Stomach (tissue), 8 donors: ENCODE measurements at regions not wholly inside any gene's neighbourhood (a gene's known extent, or its start where the extent isn't known, plus 50 kb on each side); places are given as distances from the start of the nearest gene placed in this dataset.

Experiments
- DNase-seq, 2 donors: peaks; one replicate each; pipeline versions ENCODE4 v3.0.0 to v3.0.0-alpha.2; 2013 to 2019
- H3K27ac ChIP-seq, 5 donors: fragments of 200-600 bp in 4 of 5; sonication (generic) in 4 of 5; one replicate each; pipeline ENCODE4 v1.5.1; 2013 to 2019; ENCODE audit warnings: mild to moderate bottlenecking in 1 of 5, moderate library complexity in 1 of 5
- H3K27me3 ChIP-seq, 3 donors: fragments of 200-600 bp; sonication (generic); one replicate each; pipeline ENCODE4 v1.5.1; 2017 to 2019; ENCODE audit warnings: mixed run types in 1 of 3
- H3K36me3 ChIP-seq, 4 donors: fragments of 200-600 bp; sonication (generic); 1 replicate in 3 of 4; 2 replicates in 1 of 4; pipeline ENCODE4 v1.5.1; 2016 to 2019
- H3K4me1 ChIP-seq, 4 donors: fragments of 200-600 bp; sonication (generic); one replicate each; pipeline ENCODE4 v1.5.1; 2016 to 2019
- H3K4me3 ChIP-seq, 4 donors: fragments of 200-600 bp; sonication (generic) in 3 of 4; one replicate each; pipeline ENCODE4 v1.5.1; 2016 to 2019; ENCODE audit warnings: mild to moderate bottlenecking in 1 of 4
- H3K9me3 ChIP-seq, 4 donors: fragments of 200-600 bp; sonication (generic); one replicate each; pipeline ENCODE4 v1.5.1; 2016 to 2019
- CTCF ChIP-seq, 7 experiments: fragments of 450-650 bp in 4 of 7; fragments of 200-600 bp in 3 of 7; sonication (generic) in 3 of 7; IDR thresholded peaks; one replicate each; pipeline ENCODE4 v1.5.1; 2016 to 2019; ENCODE audit warnings: antibody characterized with exemption in 7 of 7, control low read depth in 2 of 7, mild to moderate bottlenecking in 1 of 7
- EP300 ChIP-seq: sonication (generic); formaldehyde crosslinking; IDR thresholded peaks from one replicate; pipeline ENCODE4 v1.6.1; 2017; ENCODE audit warnings: antibody characterized with exemption
- POLR2A ChIP-seq, 4 donors: fragments of 450-650 bp; IDR thresholded peaks; one replicate each; pipeline ENCODE4 v1.6.1; 2016; ENCODE audit warnings: antibody characterized with exemption in 4 of 4, control low read depth in 2 of 4, mild to moderate bottlenecking in 1 of 4, moderate library complexity in 1 of 4
- POLR2AphosphoS5 ChIP-seq, 3 donors: sonication (generic); formaldehyde crosslinking; IDR thresholded peaks; one replicate each; pipeline ENCODE4 v1.6.1; 2016; ENCODE audit warnings: antibody characterized with exemption in 3 of 3
- WGBS, 5 donors: extraction: QIAGEN DNeasy Blood & Tissue Kit in 3 of 5; methylation state at CpG; one replicate each; pipeline versions ENCODE4 v1.1.5 to v1.1.7; 2013 to 2018; 5-methylcytosine and 5-hydroxymethylcytosine counted together
- intact Hi-C: fragments of 100-400 bp; cut with DNase I; formaldehyde crosslinking; loops from one replicate; pipeline ENCODE4 v1.15.1; 2023; ENCODE audit warnings: low total_unique reads
- donor health status: healthy with polysubstance abuse.
- donor health status: Bipolar disorder and iron deficiency.
- donor health status: healthy.

- intact Hi-C loops: no loop called here
- Histone ChIP-seq H3K4me3 (no peak overlapping the region), H3K27me3 (no peaks in the 10 kb centered on the region), H3K27ac (no peak overlapping the region), H3K36me3 (no peaks in the 10 kb centered on the region), H3K9me3 (peaks cover 0 to 5% (median 2%) of the 10 kb centered on the region in 4 donors), H3K4me1 (no peaks in the 10 kb centered on the region)
- DNase-seq: no peak
- TF ChIP-seq CTCF (IDR thresholded peaks at IDR 0.05): no peak
- TF ChIP-seq EP300: no peak
- no peak for TF ChIP-seq POLR2AphosphoS5 (IDR thresholded peaks at IDR 0.05)
- TF ChIP-seq POLR2A (IDR thresholded peaks at IDR 0.05): no peak
Measured at GRCh38 chr1:58284225-58284510, 262.4 kb downstream of the OMA1 start.

- DNase-seq: no peak
- intact Hi-C loops: no loop called here
- WGBS, 5 donors: 70 to 76% (median 74%) methylated on average over 6 of the region's 6 CpGs
- Histone ChIP-seq H3K4me3 (no peak overlapping the region), H3K36me3 (no peaks in the 10 kb centered on the region), H3K9me3 (peaks cover 0 to 5% (median 2%) of the 10 kb centered on the region in 4 donors), H3K4me1 (no peaks in the 10 kb centered on the region), H3K27me3 (no peaks in the 10 kb centered on the region), H3K27ac (no peak overlapping the region)
- TF ChIP-seq CTCF (IDR thresholded peaks at IDR 0.05) (no peak), POLR2AphosphoS5 (IDR thresholded peaks at IDR 0.05) (no peak), POLR2A (IDR thresholded peaks at IDR 0.05) (no peak), EP300 (no peak)
Measured at GRCh38 chr1:58283388-58284224, 262.9 kb downstream of the OMA1 start.

- no peak overlapping the region for H3K27ac ChIP-seq
- H3K4me1 ChIP-seq: no peaks in the 10 kb centered on the region
- DNase-seq: no peak
- no peaks in the 10 kb centered on the region for H3K36me3 ChIP-seq
- H3K4me3 ChIP-seq: no peak overlapping the region
- H3K9me3 ChIP-seq: peaks cover 0 to 7% (median 2%) of the 10 kb centered on the region in 4 donors
- WGBS, 5 donors: 69 to 74% (median 71%) methylated on average over 7 of the region's 7 CpGs
- TF ChIP-seq POLR2A (IDR thresholded peaks at IDR 0.05): no peak
- no peak for TF ChIP-seq EP300
- TF ChIP-seq POLR2AphosphoS5 (IDR thresholded peaks at IDR 0.05): no peak
- TF ChIP-seq CTCF (IDR thresholded peaks at IDR 0.05): no peak
- no peaks in the 10 kb centered on the region for H3K27me3 ChIP-seq
- intact Hi-C loops: no loop called here
Measured at GRCh38 chr1:58282623-58283387, 263.7 kb downstream of the OMA1 start.

GRCh38 chr1:58266242-58266641 is 280.3 kb downstream of the OMA1 start:
- TF ChIP-seq EP300 (no peak), POLR2A (IDR thresholded peaks at IDR 0.05) (no peak), CTCF (IDR thresholded peaks at IDR 0.05) (no peak)
- Histone ChIP-seq H3K36me3 (no peaks in the 10 kb centered on the region), H3K27me3 (no peaks in the 10 kb centered on the region), H3K9me3 (no peaks in the 10 kb centered on the region), H3K4me3 (no peak overlapping the region), H3K27ac (no peak overlapping the region), H3K4me1 (no peaks in the 10 kb centered on the region)
- intact Hi-C loops: no loop called here
- no peak for DNase-seq
- WGBS, 5 donors: 50 to 63% (median 53%) methylated on average over 3 of the region's 3 CpGs
